H1 (cell line): ENCODE measurements at regions not wholly inside any gene's neighbourhood (a gene's known extent, or its start where the extent isn't known, plus 50 kb on each side); places are given as distances from the start of the nearest gene placed in this dataset.

Experiments
- GABPA ChIP-seq: IDR thresholded peaks from 2 replicates; pipeline ENCODE4 v1.6.1; 2011; ENCODE audit warnings: mild to moderate bottlenecking, low read length, moderate library complexity, borderline replicate concordance; ENCODE audit not compliant: insufficient read depth
- GTF2F1 ChIP-seq: IDR thresholded peaks from 2 replicates; pipeline ENCODE4 v1.6.1; 2012; ENCODE audit warnings: low read depth, low read length, improper control_type of control experiment, borderline replicate concordance
- HDAC6 ChIP-seq: IDR thresholded peaks from one replicate; pipeline ENCODE4 v1.7.1; 2012; ENCODE audit warnings: low read depth, mild to moderate bottlenecking, inconsistent platforms, low read length, moderate library complexity
- JUND ChIP-seq: IDR thresholded peaks from 2 replicates; pipeline ENCODE4 v1.6.1; 2011; ENCODE audit warnings: mild to moderate bottlenecking, improper control_type of control experiment, low read length
- PHF8 ChIP-seq: fragments of 200-600 bp; sonication (generic); conservative IDR thresholded peaks from 2 replicates; pipeline ENCODE4 v1.7.1; 2012; ENCODE audit warnings: low read depth, mild to moderate bottlenecking, inconsistent platforms, low read length, moderate library complexity
- TEAD4 ChIP-seq: IDR thresholded peaks from 2 replicates; pipeline ENCODE4 v1.6.1; 2012; ENCODE audit warnings: low read depth, low read length, inconsistent platforms, mixed read lengths

DNA sequence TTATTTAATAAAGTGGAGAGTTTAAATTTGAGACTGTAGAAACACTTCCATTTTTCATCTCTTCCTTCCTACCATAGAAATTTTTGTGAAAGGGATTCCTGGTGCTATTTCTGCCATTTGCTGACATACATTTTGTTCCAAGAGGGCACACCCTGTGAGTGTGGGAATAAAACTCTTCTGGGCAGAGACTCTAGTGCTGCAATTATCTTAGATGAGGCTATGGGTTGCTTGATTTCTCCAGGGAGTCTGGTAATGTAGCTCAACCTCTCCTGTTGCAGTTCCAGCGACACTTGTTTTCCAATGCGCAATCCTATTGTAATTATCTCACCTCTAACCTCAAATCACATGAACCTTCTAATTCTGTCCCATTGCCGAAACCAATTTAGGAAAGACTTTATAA, 60.1 kb upstream of the ZSWIM2 start (continued):
- TF ChIP-seq JUND = no peak
- TF ChIP-seq GTF2F1 = no peak
- TF ChIP-seq TEAD4 = no peak
- TF ChIP-seq HDAC6 = no peak
- TF ChIP-seq GABPA = no peak
- TF ChIP-seq PHF8 = no peak
- TF ChIP-seq, all 59 proteins: peak for 0
